ENCODE measurements at regions not wholly inside any gene's neighbourhood (a gene's known extent, or its start where the extent isn't known, plus 50 kb on each side); places are given as distances from the start of the nearest gene placed in this dataset.

DNA sequence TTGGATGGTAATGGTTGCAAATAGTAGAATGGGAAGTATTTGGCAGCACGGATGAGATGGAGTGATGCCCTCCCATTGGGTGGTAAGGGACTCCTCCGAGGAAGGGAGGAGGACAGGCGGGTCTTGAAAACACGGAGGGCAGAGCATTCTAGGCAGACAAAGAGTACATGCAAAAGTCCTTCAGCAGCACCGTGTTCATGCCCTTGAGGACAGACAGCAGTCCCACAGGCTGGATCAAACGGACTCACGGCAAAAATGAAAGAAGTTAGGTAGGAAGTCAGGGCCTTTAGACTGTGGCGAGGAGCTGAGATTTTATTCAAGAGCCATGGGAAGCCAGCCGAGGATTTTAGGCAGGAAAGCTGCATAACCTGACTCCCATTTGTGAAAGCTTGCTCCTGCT lies 253.9 kb downstream of the RHOU start:
- 83 to 87% methylated on average over 9 of the region's 9 CpGs for WGBS, 2 donors
- TF ChIP-seq, protein P1, sequence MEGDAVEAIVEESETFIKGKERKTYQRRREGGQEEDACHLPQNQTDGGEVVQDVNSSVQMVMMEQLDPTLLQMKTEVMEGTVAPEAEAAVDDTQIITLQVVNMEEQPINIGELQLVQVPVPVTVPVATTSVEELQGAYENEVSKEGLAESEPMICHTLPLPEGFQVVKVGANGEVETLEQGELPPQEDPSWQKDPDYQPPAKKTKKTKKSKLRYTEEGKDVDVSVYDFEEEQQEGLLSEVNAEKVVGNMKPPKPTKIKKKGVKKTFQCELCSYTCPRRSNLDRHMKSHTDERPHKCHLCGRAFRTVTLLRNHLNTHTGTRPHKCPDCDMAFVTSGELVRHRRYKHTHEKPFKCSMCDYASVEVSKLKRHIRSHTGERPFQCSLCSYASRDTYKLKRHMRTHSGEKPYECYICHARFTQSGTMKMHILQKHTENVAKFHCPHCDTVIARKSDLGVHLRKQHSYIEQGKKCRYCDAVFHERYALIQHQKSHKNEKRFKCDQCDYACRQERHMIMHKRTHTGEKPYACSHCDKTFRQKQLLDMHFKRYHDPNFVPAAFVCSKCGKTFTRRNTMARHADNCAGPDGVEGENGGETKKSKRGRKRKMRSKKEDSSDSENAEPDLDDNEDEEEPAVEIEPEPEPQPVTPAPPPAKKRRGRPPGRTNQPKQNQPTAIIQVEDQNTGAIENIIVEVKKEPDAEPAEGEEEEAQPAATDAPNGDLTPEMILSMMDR (IDR thresholded peaks at IDR 0.05) = no peak
- no peak for TF ChIP-seq POLR2A (IDR thresholded peaks at IDR 0.05)
- Histone ChIP-seq H3K9me3 (no peaks in the 10 kb centered on the region), H3K27me3 (no peaks in the 10 kb centered on the region), H3K36me3 (no peaks in the 10 kb centered on the region), H3K4me3 (replicated peaks in 1 of 3) (no peak overlapping the region), H3K4me1 (peaks cover 44 to 60% of the 10 kb centered on the region in 2 donors), H3K27ac (peak overlapping the region; percentile 89 to 97 (median 94))
- intact Hi-C loops (cut with DNase I) = loop anchor here (10.0 kb wide), 1 partner anchor 154 kb away; no protein-coding TSS in a partner anchor
- no peak for DNase-seq

DNA sequence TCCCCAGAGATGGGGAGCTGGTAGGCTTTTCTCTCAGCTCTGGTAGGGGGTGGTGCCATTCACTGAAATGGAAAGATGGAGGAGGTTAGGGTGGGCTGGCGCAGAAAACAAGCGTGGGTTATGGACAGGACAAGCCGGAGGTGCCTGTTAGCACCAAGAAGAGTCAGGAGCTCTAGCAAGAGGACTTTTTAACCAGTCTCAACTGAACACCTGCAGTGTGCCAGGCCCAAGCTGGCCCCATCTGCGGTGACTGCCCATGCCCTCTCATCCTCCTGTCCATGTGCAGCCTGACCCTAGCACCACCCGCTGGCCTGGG lies 254.4 kb downstream of the RHOU start:
- no peak for DNase-seq
- H3K9me3 ChIP-seq = no peaks in the 10 kb centered on the region
- peaks cover 44 to 60% of the 10 kb centered on the region in 2 donors for H3K4me1 ChIP-seq
- H3K27me3 ChIP-seq = no peaks in the 10 kb centered on the region
- WGBS, 2 donors = 77 to 79% methylated on average over 3 to 5 of the region's 5 CpGs
- H3K27ac ChIP-seq = peak overlapping the region; percentile 89 to 97 (median 94)
- no peak overlapping the region for H3K4me3 ChIP-seq (replicated peaks in 1 of 3)
- no peaks in the 10 kb centered on the region for H3K36me3 ChIP-seq
- TF ChIP-seq, protein P1 (IDR thresholded peaks at IDR 0.05) = no peak
- no peak for TF ChIP-seq POLR2A (IDR thresholded peaks at IDR 0.05)
- intact Hi-C loops (cut with DNase I) = loop anchor here (10.0 kb wide), 1 partner anchor 155 kb away; no protein-coding TSS in a partner anchor

- H3K9me3 ChIP-seq = no peaks in the 10 kb centered on the region
- 24 to 26% methylated on average over 9 to 11 of the region's 12 CpGs for WGBS, 2 donors
- peak; percentile 90 to 92 for DNase-seq
- no peaks in the 10 kb centered on the region for H3K36me3 ChIP-seq
- H3K4me3 ChIP-seq (replicated peaks in 1 of 3) = no peak overlapping the region
- intact Hi-C loops (cut with DNase I) = loop anchor here (10.0 kb wide), 1 partner anchor 155 kb away; no protein-coding TSS in a partner anchor
- peak overlapping the region; percentile 89 to 97 (median 94) for H3K27ac ChIP-seq
- peaks cover 44 to 60% of the 10 kb centered on the region in 2 donors for H3K4me1 ChIP-seq
- H3K27me3 ChIP-seq = no peaks in the 10 kb centered on the region
- peak in 1 of 2 donors; percentile 16 for TF ChIP-seq POLR2A (IDR thresholded peaks at IDR 0.05)
- TF ChIP-seq, protein P1 (IDR thresholded peaks at IDR 0.05) = no peak
Measured at GRCh38 chr1:228989992-228990827, 254.9 kb downstream of the RHOU start.

DNA sequence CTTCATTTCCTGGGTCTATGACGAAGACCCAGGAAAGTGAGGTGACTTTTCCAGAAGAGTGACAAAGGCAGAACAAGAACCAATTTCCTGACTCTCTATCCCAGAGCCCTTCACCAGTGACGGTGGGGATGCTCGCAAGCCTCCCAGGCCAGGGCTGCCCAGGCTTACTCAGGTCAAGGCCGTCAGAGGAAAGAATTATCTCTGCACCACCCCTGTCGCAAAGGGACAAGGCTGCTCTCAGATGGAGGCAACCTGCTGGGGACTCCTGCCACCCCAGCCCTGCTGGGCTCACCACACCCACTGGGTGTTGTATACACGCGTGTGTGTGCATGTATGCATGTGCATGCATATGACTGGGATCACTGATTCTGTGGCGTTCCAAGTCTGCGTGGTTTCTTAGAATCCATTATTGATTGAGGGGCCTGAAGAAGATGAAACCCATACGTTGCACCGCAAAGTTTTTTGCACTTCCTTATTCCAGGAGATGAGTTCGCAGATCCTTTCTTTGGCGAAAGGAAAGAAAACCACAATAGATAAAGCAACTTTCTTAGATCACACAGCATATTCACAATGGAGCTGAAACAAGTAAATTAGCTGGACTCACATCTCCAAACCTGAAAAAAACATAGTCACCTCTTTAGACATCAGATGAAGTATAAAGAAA lies 255.8 kb downstream of the RHOU start:
- no peaks in the 10 kb centered on the region for H3K9me3 ChIP-seq
- H3K27ac ChIP-seq = peak overlapping the region; percentile 83 to 97 (median 94)
- no peak overlapping the region for H3K4me3 ChIP-seq (replicated peaks in 1 of 3)
- TF ChIP-seq, protein P1 (IDR thresholded peaks at IDR 0.05) = no peak
- TF ChIP-seq POLR2A (IDR thresholded peaks at IDR 0.05) = no peak
- 92 to 96% methylated on average over 13 of the region's 13 CpGs for whole genome bisulfite sequencing, 2 donors
- no peak for DNase-seq
- H3K4me1 ChIP-seq = peaks cover 44 to 59% of the 10 kb centered on the region in 2 donors
- no peaks in the 10 kb centered on the region for H3K36me3 ChIP-seq
- no peaks in the 10 kb centered on the region for H3K27me3 ChIP-seq
- intact Hi-C loops (cut with DNase I) = no loop called here

- H3K27ac ChIP-seq = peak overlapping the region; percentile 83 to 97 (median 94)
- WGBS, 2 donors = 55 to 61% methylated on average over 2 of the region's 2 CpGs
Measured at GRCh38 chr1:228992044-228992443, 256.8 kb downstream of the RHOU start.

More at GRCh38 chr1:228992044-228992443, 256.8 kb downstream of the RHOU start:
- Histone ChIP-seq H3K4me1 (peaks cover 38 to 49% of the 10 kb centered on the region in 2 donors), H3K36me3 (no peaks in the 10 kb centered on the region), H3K27me3 (no peaks in the 10 kb centered on the region), H3K4me3 (replicated peaks in 1 of 3) (no peak overlapping the region), H3K9me3 (no peaks in the 10 kb centered on the region)
- no peak for TF ChIP-seq POLR2A (IDR thresholded peaks at IDR 0.05)
- TF ChIP-seq, protein P1 (IDR thresholded peaks at IDR 0.05) = no peak
- no peak for DNase-seq
- intact Hi-C loops (cut with DNase I) = no loop called here
